Kidney (tissue), 13 donors: ENCODE measurements at regions not wholly inside any gene's neighbourhood (a gene's known extent, or its start where the extent isn't known, plus 50 kb on each side); places are given as distances from the start of the nearest gene placed in this dataset.

Experiments used
- DNase-seq, 5 donors: peaks; one replicate each; pipeline ENCODE4 v3.0.0-alpha.2; 2013 to 2020
- FAIRE-seq: peaks from 2 replicates; lab custom pipeline; 2012; peaks lifted over from hg19 to GRCh38; lab: Jason Lieb, UNC
- H3K27ac ChIP-seq, 2 donors: one replicate each; pipeline ENCODE4 v1.7.0; 2013; ENCODE audit warnings: low read depth in 2 of 2, low read length in 2 of 2, inconsistent platforms in 1 of 2
- H3K27me3 ChIP-seq: one replicate; pipeline ENCODE4 v1.7.1; 2013; ENCODE audit warnings: low read length, inconsistent platforms; ENCODE audit not compliant: control insufficient read depth, insufficient read depth
- H3K36me3 ChIP-seq, 3 donors: one replicate each; pipeline versions ENCODE4 v1.7.0 to v1.7.1; 2013; ENCODE audit warnings: low read length in 3 of 3, control low read depth in 1 of 3, inconsistent platforms in 1 of 3; ENCODE audit not compliant: insufficient read depth in 3 of 3, control insufficient read depth in 2 of 3
- H3K4me1 ChIP-seq, 3 donors: one replicate each; pipeline versions ENCODE4 v1.7.0 to v1.7.1; 2013; ENCODE audit warnings: low read length in 3 of 3, inconsistent platforms in 1 of 3, low read depth in 1 of 3; ENCODE audit not compliant: control insufficient read depth in 2 of 3, insufficient read depth in 2 of 3
- H3K4me3 ChIP-seq, 3 donors: one replicate each; pipeline versions ENCODE4 v1.7.0 to v1.8.1; 2013; ENCODE audit warnings: low read length in 3 of 3, control low read depth in 1 of 3, inconsistent platforms in 1 of 3
- H3K9ac ChIP-seq, 3 donors: one replicate each; pipeline versions ENCODE4 v1.7.0 to v1.7.1; 2013; ENCODE audit warnings: low read length in 3 of 3, control low read depth in 1 of 3, inconsistent platforms in 1 of 3
- H3K9me3 ChIP-seq, 3 donors: one replicate each; pipeline versions ENCODE4 v1.7.0 to v1.7.1; 2013; ENCODE audit warnings: low read length in 3 of 3, control low read depth in 1 of 3, inconsistent platforms in 1 of 3; ENCODE audit not compliant: control insufficient read depth in 2 of 3, insufficient read depth in 1 of 3
- CTCF ChIP-seq: IDR thresholded peaks from 3 replicates; pipeline ENCODE4 v1.5.1; 2012; ENCODE audit warnings: mild to moderate bottlenecking, moderate library complexity, borderline replicate concordance; ENCODE audit not compliant: insufficient read depth; ENCODE audit errors: extremely low read depth
- intact Hi-C: fragments of 100-400 bp; cut with DNase I; formaldehyde crosslinking; loops from one replicate; pipeline ENCODE4 v1.11.1; 2022
- donor health status: control.
- donor health status: control.
- donor health status: control.
- donor health status: control.
- donor health status: control.
- donor health status: DM: yes; HTN: yes; CAD: no.
- donor health status: Normal renal cell carcinoma (clear cell type).

- FAIRE-seq (no peak), DNase-seq (peak in 1 of 5 donors; percentile 34)
Measured at GRCh38 chr2:128384956-128385355, 66.3 kb upstream of the HS6ST1 start.

GRCh38 chr2:128385365-128385764 is 66.7 kb upstream of the HS6ST1 start:
- Histone ChIP-seq H3K27me3 (no peaks in the 10 kb centered on the region), H3K9ac (no peak overlapping the region), H3K4me1 (peaks cover 0 to 5% (median under 1%) of the 10 kb centered on the region in 3 donors), H3K4me3 (no peak overlapping the region), H3K9me3 (no peaks in the 10 kb centered on the region), H3K36me3 (no peaks in the 10 kb centered on the region), H3K27ac (no peak overlapping the region)
- no peak for TF ChIP-seq CTCF
- intact Hi-C loops = no loop called here
- DNase-seq = peak in 1 of 5 donors; percentile 8
- FAIRE-seq = no peak

More at GRCh38 chr2:128384956-128385355, 66.3 kb upstream of the HS6ST1 start:
- TF ChIP-seq CTCF = no peak
- Histone ChIP-seq H3K27ac (no peak overlapping the region), H3K4me3 (no peak overlapping the region), H3K9ac (no peak overlapping the region), H3K4me1 (peaks cover 0 to 9% (median 3%) of the 10 kb centered on the region in 3 donors), H3K9me3 (no peaks in the 10 kb centered on the region), H3K36me3 (no peaks in the 10 kb centered on the region), H3K27me3 (no peaks in the 10 kb centered on the region)
- intact Hi-C loops = no loop called here

- FAIRE-seq = no peak
- Histone ChIP-seq H3K27me3 (no peaks in the 10 kb centered on the region), H3K27ac (no peak overlapping the region), H3K4me3 (no peak overlapping the region), H3K36me3 (no peaks in the 10 kb centered on the region), H3K4me1 (peaks cover 0 to 3% (median 0%) of the 10 kb centered on the region in 3 donors), H3K9me3 (no peaks in the 10 kb centered on the region), H3K9ac (no peak overlapping the region)
- no peak for TF ChIP-seq CTCF
- intact Hi-C loops = no loop called here
- DNase-seq = peak in 2 of 5 donors; percentile 37 to 45
Measured at GRCh38 chr2:128386066-128386465, 67.4 kb upstream of the HS6ST1 start.

- no peak for TF ChIP-seq CTCF
- FAIRE-seq = no peak
Measured at GRCh38 chr2:128388499-128388941, 69.9 kb upstream of the HS6ST1 start.

More at GRCh38 chr2:128388499-128388941, 69.9 kb upstream of the HS6ST1 start:
- Histone ChIP-seq H3K4me3 (no peak overlapping the region), H3K36me3 (no peaks in the 10 kb centered on the region), H3K9ac (no peak overlapping the region), H3K27me3 (no peaks in the 10 kb centered on the region), H3K27ac (no peak overlapping the region), H3K4me1 (no peaks in the 10 kb centered on the region), H3K9me3 (no peaks in the 10 kb centered on the region)
- intact Hi-C loops = no loop called here
- DNase-seq = peak in 1 of 5 donors; percentile 41
